NOMO-1 treated with DMSO at 0.1 percent for 48 hours (cell line): ENCODE measurements at regions not wholly inside any gene's neighbourhood (a gene's known extent, or its start where the extent isn't known, plus 50 kb on each side); places are given as distances from the start of the nearest gene placed in this dataset.
"Not testable (repeated sequence)": the region's sequence is repeated elsewhere in the genome, so short reads cannot be mapped to it uniquely, and the experiment has no call there.

Experiments
- DNase-seq: peaks from one replicate; lab custom pipeline; 2025; ENCODE audit not compliant: unreplicated experiment; lab: John Stamatoyannopoulos, UW

- DNase-seq: no peak
Observed at GRCh38 chr4:38413524-38414341, 250.3 kb upstream of the KLF3 start.

GRCh38 chr4:38414410-38414809, 249.6 kb upstream of the KLF3 start:
- DNase-seq: no peak

- DNase-seq: no peak
Observed at GRCh38 chr4:38415682-38416081, 248.3 kb upstream of the KLF3 start.

GRCh38 chr4:38416450-38417014, 247.5 kb upstream of the KLF3 start:
- no peak for DNase-seq

GRCh38 chr4:38420254-38420653, 243.7 kb upstream of the KLF3 start:
- not testable (repeated sequence) for DNase-seq

GRCh38 chr4:38422850-38423249, 241.1 kb upstream of the KLF3 start:
- no peak for DNase-seq

- no peak for DNase-seq
Observed at GRCh38 chr4:38424151-38424871, 239.7 kb upstream of the KLF3 start.

GRCh38 chr4:38426532-38426931, 237.5 kb upstream of the KLF3 start:
- DNase-seq: no peak

- no peak for DNase-seq
Observed at GRCh38 chr4:38430841-38431240, 233.2 kb upstream of the KLF3 start.

GRCh38 chr4:38442073-38442788, 221.8 kb upstream of the KLF3 start:
- no peak for DNase-seq

GRCh38 chr4:38449506-38450174, 214.4 kb upstream of the KLF3 start:
- DNase-seq: no peak

GRCh38 chr4:38452009-38452408, 212.0 kb upstream of the KLF3 start:
- DNase-seq: no peak

- DNase-seq: no peak
Observed at GRCh38 chr4:38452542-38452941, 211.5 kb upstream of the KLF3 start.

GRCh38 chr4:38453253-38453881, 210.6 kb upstream of the KLF3 start:
- DNase-seq: no peak

GRCh38 chr4:38454284-38454683, 209.7 kb upstream of the KLF3 start:
- DNase-seq: no peak

GRCh38 chr4:38455092-38455862, 208.7 kb upstream of the KLF3 start:
- no peak for DNase-seq

GRCh38 chr4:38456096-38456495, 207.9 kb upstream of the KLF3 start:
- no peak for DNase-seq

GRCh38 chr4:38461342-38461741, 202.7 kb upstream of the KLF3 start:
- DNase-seq: no peak

GRCh38 chr4:38462367-38463055, 201.5 kb upstream of the KLF3 start:
- DNase-seq: no peak
